GM23248 (cell line): ENCODE measurements at regions not wholly inside any gene's neighbourhood (a gene's known extent, or its start where the extent isn't known, plus 50 kb on each side); places are given as distances from the start of the nearest gene placed in this dataset.
A peak's percentile ranks its signal among the peaks of the same experiment; 100 is the strongest.

Experiments
- DNase-seq: peaks from one replicate; pipeline ENCODE4 v3.0.0-alpha.2; 2015
- H2AFZ ChIP-seq: fragments of 200-600 bp; sonication (generic); 2 replicates; pipeline ENCODE4 v1.6.1; 2016; ENCODE audit warnings: antibody characterized with exemption
- H3F3A ChIP-seq: fragments of 200-600 bp; sonication (generic); 2 replicates; pipeline ENCODE4 v1.6.1; 2016; ENCODE audit warnings: mild to moderate bottlenecking, antibody characterized with exemption, mixed run types; ENCODE audit not compliant: insufficient read depth
- H3K27ac ChIP-seq: fragments of 200-600 bp; sonication (generic); 2 replicates; pipeline ENCODE4 v1.5.1; 2016; ENCODE audit warnings: mild to moderate bottlenecking
- H3K27me3 ChIP-seq: fragments of 200-600 bp; sonication (generic); replicated peaks from 2 replicates; pipeline ENCODE4 v1.6.1; 2016; ENCODE audit warnings: mild to moderate bottlenecking; ENCODE audit not compliant: insufficient read depth
- H3K36me3 ChIP-seq: fragments of 200-600 bp; sonication (generic); 2 replicates; pipeline ENCODE4 v1.6.1; 2016; ENCODE audit warnings: low read depth, mild to moderate bottlenecking
- H3K4me1 ChIP-seq: fragments of 200-600 bp; sonication (generic); 2 replicates; pipeline ENCODE4 v1.6.1; 2016; ENCODE audit warnings: mild to moderate bottlenecking; ENCODE audit not compliant: insufficient read depth
- H3K4me2 ChIP-seq: fragments of 200-600 bp; sonication (generic); one replicate; pipeline ENCODE4 v1.6.1; 2016; ENCODE audit warnings: mild to moderate bottlenecking; ENCODE audit not compliant: unreplicated experiment
- H3K4me3 ChIP-seq: fragments of 200-600 bp; sonication (generic); 2 replicates; pipeline ENCODE4 v1.5.1; 2016; ENCODE audit warnings: mild to moderate bottlenecking
- H3K79me2 ChIP-seq: fragments of 200-600 bp; sonication (generic); 2 replicates; pipeline ENCODE4 v1.6.1; 2016; ENCODE audit warnings: mild to moderate bottlenecking; ENCODE audit not compliant: insufficient read depth
- H3K9ac ChIP-seq: fragments of 200-600 bp; sonication (generic); 2 replicates; pipeline ENCODE4 v1.6.1; 2016; ENCODE audit warnings: mild to moderate bottlenecking
- H3K9me2 ChIP-seq: fragments of 200-600 bp; sonication (generic); 2 replicates; pipeline ENCODE4 v1.6.1; 2016; ENCODE audit warnings: mixed run types, mild to moderate bottlenecking, moderate library complexity; ENCODE audit not compliant: insufficient read depth
- H3K9me3 ChIP-seq: fragments of 200-600 bp; sonication (generic); one replicate; pipeline ENCODE4 v1.6.1; 2017; ENCODE audit warnings: low read depth
- H4K20me1 ChIP-seq: fragments of 200-600 bp; sonication (generic); 2 replicates; pipeline ENCODE4 v1.6.0; 2016; ENCODE audit not compliant: insufficient read depth
- EZH2 ChIP-seq: fragments of 200-600 bp; sonication (generic); IDR thresholded peaks from 2 replicates; pipeline ENCODE4 v1.6.1; 2018; ENCODE audit warnings: antibody characterized with exemption, mild to moderate bottlenecking; ENCODE audit not compliant: insufficient read depth, poor library complexity, severe bottlenecking
- EZH2phosphoT487 ChIP-seq: fragments of 200-600 bp; sonication (generic); IDR thresholded peaks from 2 replicates; pipeline ENCODE4 v1.6.1; 2018; ENCODE audit warnings: antibody characterized with exemption, moderate library complexity, mild to moderate bottlenecking, low read depth; ENCODE audit not compliant: insufficient read depth
- WGBS, 2 experiments: methylation state at CpG; one replicate each; pipeline ENCODE4 v1.1.6; 2015 to 2017; ENCODE audit warnings: low lambda C conversion rate in 2 of 2, low coverage in 1 of 2; ENCODE audit errors: missing lambda C conversion rate in 2 of 2; 5-methylcytosine and 5-hydroxymethylcytosine counted together
- in situ Hi-C: fragments of 300-500 bp; cut with MboI; formaldehyde crosslinking; loops from 2 replicates; pipeline ENCODE4 v1.15.0; 2020

DNA sequence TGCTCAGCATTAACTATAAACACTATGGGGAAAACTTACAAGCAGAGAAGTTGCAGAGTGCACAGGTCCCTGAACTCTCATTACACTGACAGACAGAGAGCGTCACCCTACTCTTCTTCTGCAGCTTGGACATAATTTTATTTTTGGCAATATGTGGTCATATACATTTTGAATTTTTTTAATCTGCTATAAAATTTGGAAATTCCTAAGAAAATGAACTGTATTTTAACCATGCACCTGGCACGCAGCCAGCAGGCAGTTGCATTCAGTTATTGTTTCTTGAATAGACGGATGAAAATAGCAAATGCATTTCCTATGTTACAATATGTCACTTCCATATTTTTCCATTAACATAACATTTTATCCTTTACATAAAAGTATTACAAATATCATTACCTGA is 100.2 kb downstream of the SLC25A46 start:
- Histone ChIP-seq H4K20me1 (no peaks in the 10 kb centered on the region), H3K27me3 (0 out of 2 replicates have a peak, but pooled peaks cover 5% of the 10 kb centered on the region), H3K9ac (no peak overlapping the region), H3F3A (no peaks in the 10 kb centered on the region), H3K27ac (no peak overlapping the region), H3K9me3 (no peaks in the 10 kb centered on the region), H3K36me3 (no peaks in the 10 kb centered on the region), H3K9me2 (no peaks in the 10 kb centered on the region), H3K4me1 (no peaks in the 10 kb centered on the region), H2AFZ (no peak overlapping the region), H3K4me2 (no peak overlapping the region), H3K4me3 (no peak overlapping the region), H3K79me2 (no peaks in the 10 kb centered on the region)
- WGBS, 2 experiments = 22% methylated on average over 3 of the region's 3 CpGs
- no peak for TF ChIP-seq EZH2phosphoT487
- no peak for TF ChIP-seq EZH2
- in situ Hi-C loops = no loop called here
- DNase-seq = peak; percentile 6

GRCh38 chr5:110840347-110840960 is 101.6 kb downstream of the SLC25A46 start:
- no peak for DNase-seq
- H3K79me2 ChIP-seq = no peaks in the 10 kb centered on the region
- no peaks in the 10 kb centered on the region for H3F3A ChIP-seq
- H3K27ac ChIP-seq = no peak overlapping the region
- no peaks in the 10 kb centered on the region for H3K9me3 ChIP-seq
- H2AFZ ChIP-seq = no peak overlapping the region
- 38 to 51% methylated on average over 7 of the region's 7 CpGs for WGBS, 2 experiments
- no peaks in the 10 kb centered on the region for H3K9me2 ChIP-seq
- H3K4me1 ChIP-seq = no peaks in the 10 kb centered on the region
- H3K9ac ChIP-seq = no peak overlapping the region
- no peaks in the 10 kb centered on the region for H4K20me1 ChIP-seq
- in situ Hi-C loops = no loop called here
- H3K36me3 ChIP-seq = no peaks in the 10 kb centered on the region
- H3K27me3 ChIP-seq = 0 out of 2 replicates have a peak, but pooled peaks cover 5% of the 10 kb centered on the region
- H3K4me2 ChIP-seq = no peak overlapping the region
- no peak overlapping the region for H3K4me3 ChIP-seq
- TF ChIP-seq EZH2 (no peak), EZH2phosphoT487 (no peak)

GRCh38 chr5:110841137-110841536 is 102.3 kb downstream of the SLC25A46 start:
- no peak overlapping the region for H3K4me3 ChIP-seq
- no peaks in the 10 kb centered on the region for H3K9me3 ChIP-seq
- no peak overlapping the region for H3K4me2 ChIP-seq
- in situ Hi-C loops = no loop called here
- no peaks in the 10 kb centered on the region for H4K20me1 ChIP-seq
- H3K27me3 ChIP-seq = 0 out of 2 replicates have a peak, but pooled peaks cover 5% of the 10 kb centered on the region
- TF ChIP-seq EZH2phosphoT487 (no peak), EZH2 (no peak)
- no peaks in the 10 kb centered on the region for H3F3A ChIP-seq
- no peaks in the 10 kb centered on the region for H3K79me2 ChIP-seq
- no peak overlapping the region for H2AFZ ChIP-seq
- WGBS, 2 experiments = 35 to 45% methylated on average over 2 of the region's 2 CpGs
- no peak overlapping the region for H3K27ac ChIP-seq
- no peak overlapping the region for H3K9ac ChIP-seq
- DNase-seq = no peak
- H3K4me1 ChIP-seq = no peaks in the 10 kb centered on the region
- H3K36me3 ChIP-seq = no peaks in the 10 kb centered on the region
- H3K9me2 ChIP-seq = no peaks in the 10 kb centered on the region

- Histone ChIP-seq H3K27me3 (no peaks in the 10 kb centered on the region), H3K4me1 (no peaks in the 10 kb centered on the region), H3K36me3 (no peaks in the 10 kb centered on the region), H3K27ac (no peak overlapping the region), H3K4me3 (no peak overlapping the region), H2AFZ (no peak overlapping the region), H3K9me3 (no peaks in the 10 kb centered on the region), H3F3A (no peaks in the 10 kb centered on the region), H3K9me2 (no peaks in the 10 kb centered on the region), H3K4me2 (no peak overlapping the region), H3K9ac (no peak overlapping the region), H4K20me1 (no peaks in the 10 kb centered on the region), H3K79me2 (no peaks in the 10 kb centered on the region)
- no peak for DNase-seq
- in situ Hi-C loops = no loop called here
- TF ChIP-seq EZH2phosphoT487 (no peak), EZH2 (no peak)
- 30 to 40% methylated on average over 4 of the region's 4 CpGs for WGBS, 2 experiments
Observed at GRCh38 chr5:110842948-110843347, 104.1 kb downstream of the SLC25A46 start.

DNA sequence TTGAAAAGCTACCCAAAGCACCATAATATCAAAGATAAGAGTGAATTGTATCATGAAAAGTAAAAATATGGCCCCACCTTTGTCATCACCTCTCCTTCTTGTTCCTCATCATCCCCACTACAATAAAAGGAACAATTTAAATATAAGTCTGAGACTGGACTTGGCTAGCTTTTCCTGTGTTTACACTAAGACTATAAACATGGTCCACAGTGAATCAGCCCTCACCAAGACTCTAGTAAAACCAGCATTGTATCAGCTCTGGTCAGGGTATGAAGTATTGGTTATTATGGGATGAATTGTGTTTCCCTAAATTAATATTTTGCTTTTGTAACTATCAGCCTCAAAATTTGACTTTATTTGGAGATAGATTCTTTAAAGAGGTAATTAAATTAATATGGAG is 105.4 kb downstream of the SLC25A46 start:
- Histone ChIP-seq H3K9me2 (no peaks in the 10 kb centered on the region), H3K4me1 (no peaks in the 10 kb centered on the region), H2AFZ (no peak overlapping the region), H3K9ac (no peak overlapping the region), H3K9me3 (no peaks in the 10 kb centered on the region), H3K4me3 (no peak overlapping the region), H3F3A (no peaks in the 10 kb centered on the region), H4K20me1 (no peaks in the 10 kb centered on the region), H3K79me2 (no peaks in the 10 kb centered on the region), H3K27me3 (no peaks in the 10 kb centered on the region), H3K27ac (no peak overlapping the region), H3K36me3 (no peaks in the 10 kb centered on the region), H3K4me2 (no peak overlapping the region)
- DNase-seq = no peak
- TF ChIP-seq EZH2phosphoT487 (no peak), EZH2 (no peak)
- in situ Hi-C loops = no loop called here
